Common myeloid progenitor, CD34-positive (primary cell): ENCODE measurements at regions not wholly inside any gene's neighbourhood (a gene's known extent, or its start where the extent isn't known, plus 50 kb on each side); places are given as distances from the start of the nearest gene placed in this dataset.

Source experiments
- CTCF ChIA-PET: fragments of 350-600 bp; sonication (Branson Sonifier 250); formaldehyde crosslinking; loops from one replicate; lab custom pipeline; 2021; ENCODE audit warnings: antibody characterized with exemption; lab: Charles Lee
- POLR2A ChIA-PET: fragments of 350-600 bp; sonication (Branson Sonifier 250); formaldehyde crosslinking; loops from one replicate; lab custom pipeline; 2021; ENCODE audit warnings: antibody characterized with exemption; lab: Charles Lee
- DNase-seq, 3 donors: peaks; one replicate each; pipeline versions ENCODE4 v3.0.0 to v3.0.0-alpha.2; 2013
- H3K27ac ChIP-seq, 2 experiments: 1 replicate in 1 of 2; 2 replicates in 1 of 2; pipeline ENCODE4 v1.7.0; 2013; ENCODE audit warnings: inconsistent platforms in 2 of 2, low read length in 2 of 2, mild to moderate bottlenecking in 2 of 2, low read depth in 1 of 2, moderate library complexity in 1 of 2; ENCODE audit not compliant: severe bottlenecking in 2 of 2, insufficient read depth in 1 of 2, poor library complexity in 1 of 2
- H3K27me3 ChIP-seq, 5 experiments: replicated peaks in 2 of 5; 1 replicate in 3 of 5; 2 replicates in 2 of 5; pipeline versions ENCODE4 v1.6.1 to v1.7.0; 2013; ENCODE audit warnings: low read length in 4 of 5, mild to moderate bottlenecking in 2 of 5, moderate library complexity in 2 of 5, inconsistent platforms in 1 of 5; ENCODE audit not compliant: insufficient read depth in 5 of 5, control insufficient read depth in 4 of 5
- H3K36me3 ChIP-seq, 4 experiments: 1 replicate in 2 of 4; 2 replicates in 2 of 4; pipeline versions ENCODE4 v1.6.1 to v1.7.0; 2013; ENCODE audit warnings: low read length in 3 of 4, control low read depth in 1 of 4, mild to moderate bottlenecking in 1 of 4; ENCODE audit not compliant: control insufficient read depth in 4 of 4, insufficient read depth in 4 of 4
- H3K4me1 ChIP-seq, 4 experiments: 1 replicate in 3 of 4; 2 replicates in 1 of 4; pipeline versions ENCODE4 v1.6.1 to v1.7.1; 2013; ENCODE audit warnings: low read length in 3 of 4, mild to moderate bottlenecking in 3 of 4, control low read depth in 1 of 4, inconsistent platforms in 1 of 4, moderate library complexity in 1 of 4; ENCODE audit not compliant: control insufficient read depth in 4 of 4, insufficient read depth in 4 of 4; ENCODE audit errors: control extremely low read depth in 1 of 4
- H3K4me3 ChIP-seq, 7 experiments: 1 replicate in 4 of 7; 2 replicates in 3 of 7; pipeline versions ENCODE4 v1.5.1 to v1.7.0; 2013; ENCODE audit warnings: mild to moderate bottlenecking in 7 of 7, low read length in 6 of 7, moderate library complexity in 6 of 7, inconsistent platforms in 2 of 7, low read depth in 2 of 7, control low read depth in 1 of 7; ENCODE audit not compliant: insufficient read depth in 4 of 7, control insufficient read depth in 1 of 7; ENCODE audit errors: extremely low read depth in 1 of 7
- H3K9me3 ChIP-seq, 5 experiments: 1 replicate in 4 of 5; 2 replicates in 1 of 5; pipeline versions ENCODE4 v1.6.1 to v1.7.1; 2013; ENCODE audit warnings: low read length in 4 of 5, mild to moderate bottlenecking in 2 of 5, inconsistent platforms in 1 of 5, low read depth in 1 of 5, moderate library complexity in 1 of 5; ENCODE audit not compliant: control insufficient read depth in 4 of 5, insufficient read depth in 2 of 5; ENCODE audit errors: control extremely low read depth in 1 of 5
- WGBS: methylation state at CpG from one replicate; pipeline ENCODE4 v1.1.5; 2013; ENCODE audit not compliant: insufficient coverage; 5-methylcytosine and 5-hydroxymethylcytosine counted together

DNA sequence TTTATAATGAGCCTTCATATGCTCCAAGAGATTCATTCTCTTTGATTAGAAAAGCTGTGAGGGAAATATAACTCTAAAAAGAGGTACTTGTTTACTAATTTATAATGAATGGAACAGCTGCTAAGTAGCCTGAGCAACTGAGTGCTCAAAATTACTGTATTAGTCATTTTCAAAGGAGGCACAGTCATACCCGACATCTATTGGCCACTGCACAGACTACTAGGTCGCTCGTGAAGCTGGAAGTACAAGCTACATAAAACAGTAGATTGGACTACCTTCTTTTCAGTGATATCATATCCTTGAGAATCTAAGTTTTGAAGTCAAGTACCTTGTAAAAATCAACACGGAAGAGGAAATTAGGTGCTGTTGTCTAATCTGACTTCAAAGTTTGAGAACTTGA lies 52.0 kb upstream of the GLRB start:
- ChIA-PET CTCF (interaction anchor here (1.5 kb wide), 1 partner anchor 51 kb away, joined by 4 read pairs; no protein-coding TSS in a partner anchor), POLR2A (no interaction called here)
- no peak overlapping the region for H3K4me3 ChIP-seq
- no peaks in the 10 kb centered on the region for H3K9me3 ChIP-seq
- no peak overlapping the region for H3K27ac ChIP-seq
- 94% methylated on average over 3 of the region's 4 CpGs for WGBS
- no peak for DNase-seq
- no peaks in the 10 kb centered on the region for H3K27me3 ChIP-seq
- H3K4me1 ChIP-seq = no peaks in the 10 kb centered on the region
- H3K36me3 ChIP-seq = no peaks in the 10 kb centered on the region

GRCh38 chr4:157025898-157026297 lies 50.1 kb upstream of the GLRB start:
- H3K27me3 ChIP-seq = no peaks in the 10 kb centered on the region
- WGBS = 82% methylated on average over 2 of the region's 3 CpGs
- H3K4me1 ChIP-seq = no peaks in the 10 kb centered on the region
- H3K9me3 ChIP-seq = no peaks in the 10 kb centered on the region
- CTCF ChIA-PET = no interaction called here
- no peak overlapping the region for H3K27ac ChIP-seq
- DNase-seq = peak in 2 of 3 donors; percentile 9 to 12
- no peak overlapping the region for H3K4me3 ChIP-seq
- POLR2A ChIA-PET = no interaction called here
- no peaks in the 10 kb centered on the region for H3K36me3 ChIP-seq
